T1000 (cell line): ENCODE measurements at regions not wholly inside any gene's neighbourhood (a gene's known extent, or its start where the extent isn't known, plus 50 kb on each side); places are given as distances from the start of the nearest gene placed in this dataset.

Experiments
- DNase-seq: peaks from one replicate; lab custom pipeline; 2025; ENCODE audit warnings: mixed read lengths; lab: John Stamatoyannopoulos, UW

DNA sequence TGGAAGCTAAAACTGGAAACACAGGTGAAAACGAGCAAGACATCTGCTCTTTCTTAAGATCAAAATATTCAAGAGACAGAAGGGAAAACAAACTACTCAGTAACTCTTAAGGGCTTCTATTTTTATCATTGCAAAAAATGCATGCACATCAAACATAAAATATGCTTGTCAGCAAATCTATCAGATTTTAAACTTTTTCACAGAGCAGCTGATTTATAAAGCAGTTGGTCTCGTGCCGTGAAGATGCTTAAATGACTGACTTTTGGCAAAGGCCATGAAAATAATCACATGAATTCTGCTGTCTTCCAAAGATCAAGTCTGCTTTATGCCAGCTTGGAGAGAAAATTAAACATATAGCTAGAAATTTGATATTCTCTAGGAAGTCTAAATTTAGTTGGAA lies 482.1 kb upstream of the HS3ST1 start:
- no peak for DNase-seq

DNA sequence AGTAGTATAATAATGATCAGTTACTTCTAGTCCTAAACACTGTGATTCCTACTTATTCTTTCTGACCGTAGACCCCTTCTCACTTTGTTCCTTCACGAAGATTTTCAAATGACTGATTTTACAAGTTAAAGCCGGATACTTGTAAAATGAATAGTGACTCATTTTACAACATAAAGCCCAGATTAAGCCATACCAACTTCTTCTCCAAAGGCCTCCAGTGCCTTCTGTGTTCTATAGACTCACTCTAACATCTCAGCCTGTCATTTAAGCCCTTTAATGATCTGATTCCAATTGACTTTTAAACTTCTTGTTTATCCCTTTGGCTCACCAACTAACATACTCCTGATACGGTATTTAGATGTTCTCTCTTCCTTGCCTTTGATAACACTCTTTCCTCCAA lies 480.0 kb upstream of the HS3ST1 start:
- DNase-seq: no peak

DNA sequence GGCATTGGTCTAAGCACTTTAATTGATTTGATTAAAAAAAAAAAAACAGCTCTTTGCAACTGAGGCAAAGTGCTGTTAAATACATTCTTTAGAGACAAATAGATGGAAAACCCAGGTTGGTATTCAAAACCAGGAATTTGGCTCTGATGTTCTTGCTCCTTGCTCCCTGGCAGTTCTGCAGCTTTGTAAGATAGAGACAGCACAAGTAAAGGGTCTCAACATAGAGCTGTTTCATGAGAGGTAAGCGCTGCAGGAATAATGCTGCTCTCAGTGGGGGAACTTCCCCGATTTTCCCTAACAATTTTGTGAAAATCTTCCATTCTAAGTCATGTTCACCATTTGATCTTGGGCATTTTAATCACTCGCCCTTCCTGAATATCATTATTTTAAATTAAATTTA lies 479.5 kb upstream of the HS3ST1 start:
- DNase-seq: no peak

DNA sequence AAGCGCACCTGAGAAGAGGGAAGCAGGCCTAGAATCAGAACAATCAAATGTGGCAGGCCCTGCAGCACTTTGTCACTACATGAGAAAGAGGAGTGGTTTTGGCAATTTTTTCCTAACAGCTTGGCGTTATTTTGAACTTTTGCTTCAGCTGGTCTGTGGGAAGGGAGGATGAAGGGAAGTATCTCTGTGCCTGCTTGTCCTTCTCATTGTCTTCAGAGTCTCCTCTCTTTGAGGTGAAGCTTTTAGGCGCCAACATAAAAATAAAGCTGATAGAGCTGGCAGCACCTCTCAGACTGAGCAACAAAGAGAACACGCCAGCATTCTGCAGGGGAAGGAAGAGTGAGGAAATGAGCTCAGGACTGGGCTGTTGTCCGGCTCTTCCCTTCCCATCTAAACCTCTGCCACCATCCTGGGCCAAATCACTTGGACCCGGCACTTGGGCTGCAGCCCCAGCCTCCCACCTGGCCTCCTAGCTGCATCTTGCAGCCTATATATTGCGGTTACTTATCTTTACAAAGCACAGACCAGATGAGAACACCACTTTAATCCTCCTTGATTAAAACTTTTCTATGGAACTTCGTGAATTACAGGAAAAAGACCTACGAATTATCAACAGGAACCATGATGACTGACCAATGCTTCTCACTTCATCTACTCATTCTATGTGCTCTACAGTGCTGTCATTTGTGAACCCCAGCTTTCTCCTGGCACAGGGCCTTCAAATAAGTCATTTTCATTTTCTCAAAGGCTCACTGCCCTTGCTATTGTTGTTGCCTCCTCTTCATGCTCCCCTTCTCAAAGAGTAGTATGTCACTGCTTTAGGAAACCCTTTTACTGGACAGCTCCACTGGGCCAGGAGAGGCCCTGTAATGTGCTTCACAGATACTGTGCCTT lies 476.4 kb upstream of the HS3ST1 start:
- no peak for DNase-seq

DNA sequence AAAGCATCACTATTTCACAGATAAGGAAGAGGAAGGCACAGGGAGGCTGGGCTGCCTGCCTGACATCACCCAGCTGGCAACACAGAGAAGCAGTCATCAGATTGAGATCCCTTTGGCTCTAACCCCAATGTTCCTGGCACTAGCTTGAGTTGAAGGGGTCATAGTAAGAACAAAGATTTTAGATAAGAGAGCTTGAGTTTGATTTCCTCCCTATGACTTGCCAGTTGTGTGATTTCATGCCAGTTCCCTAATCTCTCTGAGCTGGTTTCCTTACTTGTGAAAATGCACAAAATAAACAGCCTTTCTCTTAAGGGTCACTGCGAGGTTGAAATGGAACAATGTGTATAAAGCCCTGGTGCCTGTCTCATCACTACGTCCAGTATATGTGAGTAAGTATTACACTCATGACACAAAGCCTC lies 475.4 kb upstream of the HS3ST1 start:
- DNase-seq: no peak

DNA sequence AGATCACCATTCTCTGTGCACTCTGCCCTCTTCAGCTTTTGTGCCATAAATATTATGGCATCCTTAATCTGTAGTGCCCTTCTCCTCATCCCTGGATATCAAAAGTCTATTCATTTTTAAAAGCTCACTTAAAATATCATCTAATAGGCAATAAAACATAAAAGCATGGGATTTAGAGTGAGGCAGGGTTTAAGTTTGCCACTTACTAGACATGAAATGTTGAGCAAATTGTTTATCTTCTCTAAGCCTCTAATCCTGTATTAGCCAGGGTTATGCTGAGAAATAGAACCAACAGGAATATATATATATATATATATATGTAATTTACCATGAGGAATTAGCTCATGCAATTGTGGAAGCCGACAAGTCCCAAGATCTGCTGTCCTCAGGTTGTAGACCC lies 472.4 kb upstream of the HS3ST1 start:
- DNase-seq: no peak

DNA sequence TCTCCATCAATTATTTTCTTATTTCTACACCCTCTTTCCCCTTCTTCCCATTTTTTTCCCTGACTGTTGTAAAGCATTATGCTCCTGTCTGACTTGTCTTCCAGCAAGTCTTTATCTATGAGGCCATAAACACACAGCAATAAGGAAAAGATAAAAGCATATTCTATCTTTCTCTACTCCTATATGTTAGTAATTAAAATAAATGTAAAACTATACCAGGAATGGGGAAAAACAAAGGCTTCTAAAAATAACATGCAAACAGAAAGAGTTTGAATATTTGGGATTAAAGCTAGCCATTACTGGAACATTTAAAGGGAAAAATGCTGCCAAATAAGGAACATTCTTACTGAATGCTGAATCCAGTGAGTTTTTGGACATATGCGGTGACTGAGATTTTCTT lies 471.7 kb upstream of the HS3ST1 start:
- DNase-seq: no peak

DNA sequence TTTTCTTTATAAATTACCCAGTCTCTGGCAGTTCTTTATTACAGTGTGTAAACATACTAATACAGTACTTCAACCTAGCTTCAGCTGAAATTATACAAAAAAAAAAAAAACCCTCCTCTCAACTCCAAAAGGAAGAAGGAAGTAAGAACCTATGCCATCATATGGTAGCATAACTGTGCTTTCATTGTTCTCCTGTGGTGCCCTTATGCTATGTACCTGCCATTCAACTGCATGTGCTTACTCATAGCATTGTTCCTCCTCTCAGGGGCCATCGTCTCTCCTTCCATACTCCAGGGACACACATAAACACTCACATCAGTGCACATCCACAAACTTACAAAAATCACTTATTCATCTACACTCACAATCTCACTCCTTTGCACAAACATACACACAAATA lies 470.1 kb upstream of the HS3ST1 start:
- DNase-seq: no peak

DNA sequence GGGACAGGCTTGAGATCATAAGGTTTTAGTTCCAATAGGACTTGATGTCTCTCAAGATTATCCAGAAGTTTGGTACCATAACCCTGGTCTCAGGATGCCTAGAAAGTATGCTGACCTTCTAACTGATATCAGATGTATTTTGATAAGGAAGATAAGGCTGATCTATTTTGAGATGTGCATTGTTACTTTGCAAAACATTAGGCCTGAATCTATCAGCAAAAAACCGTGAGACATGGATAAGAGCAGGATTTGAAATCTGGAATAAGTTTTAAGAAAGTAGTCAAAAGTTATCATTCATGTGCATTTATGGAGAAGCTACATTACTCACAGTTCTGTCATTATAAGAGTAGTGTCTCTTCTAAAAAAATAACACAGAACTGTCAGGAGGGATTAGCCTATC lies 467.1 kb upstream of the HS3ST1 start:
- DNase-seq: no peak

DNA sequence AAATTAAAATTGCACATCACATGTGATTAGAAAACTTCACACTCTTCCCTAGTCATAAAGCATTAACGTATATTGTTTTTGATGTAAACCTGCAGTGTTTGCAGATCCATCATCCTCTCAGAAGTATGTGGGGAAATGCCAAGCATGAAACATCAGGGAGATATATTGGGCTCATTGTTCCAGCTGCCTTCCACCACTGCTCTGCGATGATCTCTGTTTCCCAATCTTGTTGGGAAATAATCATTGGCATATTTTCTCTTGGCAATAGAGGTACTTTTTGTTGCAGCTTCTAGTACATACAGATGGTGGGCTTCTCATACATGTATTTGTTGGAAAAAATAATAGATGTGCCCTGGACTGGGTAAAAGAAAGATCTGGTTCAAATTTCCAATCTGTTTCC lies 466.3 kb upstream of the HS3ST1 start:
- no peak for DNase-seq

DNA sequence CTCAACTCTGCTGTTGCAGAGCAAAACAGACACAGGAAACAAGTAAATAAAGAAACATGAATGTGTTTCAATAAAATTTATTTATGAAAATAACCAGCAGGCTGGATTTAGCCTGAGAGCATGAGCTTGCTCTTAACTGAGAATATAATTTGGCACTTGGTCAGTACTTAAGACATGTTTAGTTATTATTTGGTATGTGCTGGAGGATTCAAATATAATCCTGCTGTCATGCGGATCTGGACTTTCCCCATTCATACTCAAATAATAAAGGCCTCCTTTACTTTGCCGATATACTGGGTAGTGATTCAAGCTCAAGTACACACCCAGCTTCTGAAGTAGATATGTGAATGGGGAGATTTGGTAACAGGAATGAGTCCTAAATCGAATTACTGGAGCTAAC lies 465.5 kb upstream of the HS3ST1 start:
- no peak for DNase-seq

DNA sequence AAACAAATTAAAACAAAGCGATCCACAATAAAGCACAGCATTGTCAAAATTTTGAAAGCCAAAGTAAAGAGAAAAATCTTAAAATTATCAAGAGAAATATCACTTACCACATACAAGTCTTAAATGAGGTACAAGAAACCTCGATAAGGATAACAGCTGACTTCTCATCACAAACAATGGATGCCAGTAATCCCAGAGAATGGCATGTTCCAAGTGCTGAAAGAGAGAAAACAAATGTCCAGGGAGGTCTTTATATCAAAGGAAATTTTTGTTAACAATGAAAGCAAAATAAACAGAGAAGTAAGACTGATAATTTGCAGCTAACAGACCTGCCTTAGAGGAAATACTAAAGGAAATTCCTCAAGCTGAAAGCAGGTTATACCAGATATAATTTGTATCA lies 460.4 kb upstream of the HS3ST1 start:
- no peak for DNase-seq

DNA sequence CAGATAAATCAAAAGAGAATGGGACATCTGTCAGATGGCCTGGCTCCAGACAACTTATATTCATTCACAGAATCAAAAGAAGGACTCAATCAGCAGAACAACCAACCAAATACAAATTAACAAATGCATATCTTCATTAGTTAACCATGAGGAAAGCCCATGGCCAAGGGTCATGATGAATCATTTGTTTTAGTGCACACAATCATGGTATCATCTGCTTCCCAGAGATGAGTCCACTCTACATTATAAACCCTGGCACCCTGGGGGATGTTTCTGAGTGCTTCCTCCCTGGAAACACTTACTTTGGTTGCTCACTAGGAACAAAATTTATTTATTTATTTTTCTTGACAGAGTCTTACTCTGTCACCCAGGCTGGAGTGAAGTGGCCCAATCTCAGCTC lies 453.3 kb upstream of the HS3ST1 start:
- DNase-seq: peak; percentile 24

DNA sequence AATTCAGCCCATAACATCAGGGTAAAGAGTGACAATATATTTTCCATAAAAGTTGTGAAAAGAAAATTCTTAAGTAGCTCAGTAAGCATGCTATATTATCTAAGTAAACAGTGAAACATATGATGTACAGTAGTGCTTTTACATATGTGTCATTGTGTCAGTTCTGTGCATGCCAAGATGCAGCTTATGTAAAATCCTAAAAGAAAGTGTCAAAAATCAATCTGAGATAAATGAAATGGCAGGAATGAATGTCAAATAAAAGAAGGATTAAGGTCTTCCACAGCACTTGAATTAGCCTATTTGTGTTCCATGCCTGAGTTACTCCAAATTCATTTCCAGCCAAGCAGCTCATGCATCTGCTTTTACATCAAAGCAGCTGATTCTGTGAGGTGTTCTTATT lies 452.7 kb upstream of the HS3ST1 start:
- DNase-seq: no peak

DNA sequence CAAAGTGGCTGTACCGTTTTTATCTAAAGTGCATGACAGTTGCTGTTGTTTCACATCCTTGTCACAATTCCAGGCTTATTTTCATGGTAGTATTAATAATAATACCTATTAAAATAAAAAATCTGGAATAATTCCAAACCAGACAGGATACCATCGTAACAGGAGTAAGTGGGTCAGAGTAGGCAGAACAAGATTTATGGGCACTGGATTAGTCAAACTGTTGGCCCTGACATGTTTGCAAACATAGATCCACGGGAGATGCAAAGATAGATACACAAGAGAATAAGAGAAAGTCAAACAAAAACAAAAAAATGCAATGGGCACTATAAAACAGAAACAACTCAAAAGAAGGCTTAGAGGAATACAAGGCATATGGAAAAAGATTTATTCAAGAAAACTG lies 449.5 kb upstream of the HS3ST1 start:
- no peak for DNase-seq

DNA sequence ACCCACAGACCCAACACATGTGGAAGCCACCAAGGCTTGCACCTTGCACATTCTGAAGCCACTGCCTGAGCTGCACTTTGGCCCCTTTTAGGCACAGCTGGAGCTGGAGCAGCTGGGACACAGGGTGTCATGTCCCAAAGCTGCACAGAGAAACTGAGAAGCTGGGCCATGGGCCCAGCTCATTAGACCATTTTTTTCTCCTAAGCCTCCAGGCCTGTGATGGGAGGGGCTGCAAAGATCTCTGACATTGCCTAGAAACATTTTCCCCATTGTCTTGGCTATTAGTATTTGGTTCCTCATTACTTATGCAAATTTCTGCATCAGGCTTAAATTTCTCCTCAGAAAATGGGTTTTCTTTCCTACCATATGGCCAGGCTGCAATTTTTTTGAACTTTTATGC lies 447.4 kb upstream of the HS3ST1 start:
- DNase-seq: no peak

DNA sequence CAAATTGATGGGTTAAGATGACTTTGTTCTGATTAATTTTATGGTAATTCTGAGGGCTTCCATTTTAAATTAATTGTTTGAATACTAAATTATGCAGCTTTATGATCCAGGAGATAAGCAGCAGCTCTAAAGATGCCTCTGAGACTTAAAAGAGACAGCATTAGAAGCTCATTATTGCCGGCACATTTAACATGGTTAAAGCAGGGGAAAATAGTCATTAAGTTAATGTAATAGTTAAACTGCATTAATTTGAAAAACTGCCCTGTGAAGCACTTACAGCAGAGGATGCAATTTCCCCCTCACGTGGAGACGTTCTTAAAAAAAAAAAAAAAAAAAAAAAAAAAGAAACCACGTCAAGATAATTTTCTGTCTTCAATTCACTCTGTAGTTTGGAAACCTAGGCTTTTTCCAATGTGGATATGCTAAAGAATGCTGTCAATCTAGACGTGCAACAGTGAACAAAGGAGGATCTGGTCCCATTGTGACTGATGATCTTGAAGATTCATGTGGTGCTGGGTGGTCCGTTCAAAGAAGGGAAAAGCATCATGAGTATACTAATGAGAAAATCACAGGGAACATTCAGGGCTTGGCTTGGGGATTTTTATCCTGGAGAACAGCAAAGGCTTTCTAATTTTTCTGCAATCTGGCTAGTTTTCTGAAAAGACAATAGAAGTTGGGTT lies 440.6 kb upstream of the HS3ST1 start:
- DNase-seq: no peak

DNA sequence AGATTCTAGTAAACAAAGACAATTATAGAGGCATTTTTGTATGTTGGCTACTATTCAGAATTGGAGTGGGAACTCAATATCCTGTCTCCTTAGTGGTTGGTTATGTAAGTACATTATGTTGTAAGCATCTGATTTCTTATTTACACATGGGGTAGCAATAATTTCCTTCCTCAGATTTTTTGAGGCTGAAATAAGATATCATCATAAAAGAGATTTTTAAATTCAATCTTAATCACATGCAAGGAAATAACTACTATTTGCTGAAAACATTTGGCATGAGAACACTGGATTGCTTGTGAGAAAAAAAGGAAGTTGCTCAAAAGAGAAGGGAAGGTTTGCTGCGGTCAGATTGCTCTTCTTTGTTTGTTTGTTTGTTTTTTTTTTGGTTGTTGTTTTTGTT lies 437.7 kb upstream of the HS3ST1 start:
- no peak for DNase-seq

DNA sequence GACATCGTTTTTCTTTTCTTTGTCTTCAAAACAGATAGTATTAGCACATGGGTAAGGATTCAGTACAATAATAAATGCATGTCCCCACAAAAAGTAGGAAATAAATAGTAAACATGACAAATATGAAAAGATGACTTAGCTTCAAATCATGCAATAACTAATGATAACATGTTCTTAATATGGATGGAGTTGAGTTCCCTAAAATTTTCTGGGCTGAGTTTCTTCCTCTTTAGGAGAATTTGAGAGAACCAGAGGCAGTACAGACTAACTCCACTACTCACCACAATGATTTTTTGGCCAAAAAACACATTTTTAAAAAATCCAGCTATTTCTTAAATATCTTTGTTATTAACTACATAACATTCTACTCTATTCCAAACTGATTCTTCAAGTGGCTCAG lies 432.3 kb upstream of the HS3ST1 start:
- no peak for DNase-seq

DNA sequence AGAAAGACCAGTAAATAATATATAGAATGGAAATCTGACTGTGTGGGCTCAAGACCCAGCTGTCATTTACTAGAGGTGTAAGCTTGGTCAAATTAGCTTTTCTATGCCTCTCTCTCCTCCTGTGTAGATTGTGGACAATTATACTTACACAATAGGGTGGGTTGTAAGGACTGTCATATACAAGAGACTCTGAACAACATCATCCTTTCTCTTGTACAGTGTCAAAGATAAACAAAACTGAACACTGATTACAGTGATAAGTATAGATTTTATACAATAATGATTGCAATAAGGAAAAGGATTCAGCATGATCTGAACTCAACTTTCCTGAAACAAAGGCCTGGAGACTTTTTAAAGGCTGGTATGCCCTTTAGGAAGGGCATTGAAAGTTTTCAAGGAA lies 429.2 kb upstream of the HS3ST1 start:
- DNase-seq: no peak

DNA sequence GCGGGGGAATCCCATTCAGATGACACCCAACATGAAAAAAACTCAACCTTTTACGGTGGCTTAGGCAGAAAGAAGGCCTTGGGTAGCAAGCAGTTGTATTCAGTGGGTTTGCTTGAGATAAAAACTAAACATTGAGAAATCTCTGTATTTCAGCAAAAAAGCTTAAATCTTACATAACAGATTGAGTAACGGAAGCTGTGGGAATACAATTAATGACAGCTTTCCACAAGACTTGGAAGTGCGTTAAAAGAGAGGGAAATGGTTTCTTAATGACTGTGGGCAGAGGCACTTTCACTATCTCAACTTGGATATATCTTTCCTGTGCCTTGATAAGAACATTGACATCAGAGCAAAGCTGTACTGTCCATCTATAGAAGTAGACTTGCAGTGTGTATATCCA lies 418.5 kb upstream of the HS3ST1 start:
- DNase-seq: no peak

DNA sequence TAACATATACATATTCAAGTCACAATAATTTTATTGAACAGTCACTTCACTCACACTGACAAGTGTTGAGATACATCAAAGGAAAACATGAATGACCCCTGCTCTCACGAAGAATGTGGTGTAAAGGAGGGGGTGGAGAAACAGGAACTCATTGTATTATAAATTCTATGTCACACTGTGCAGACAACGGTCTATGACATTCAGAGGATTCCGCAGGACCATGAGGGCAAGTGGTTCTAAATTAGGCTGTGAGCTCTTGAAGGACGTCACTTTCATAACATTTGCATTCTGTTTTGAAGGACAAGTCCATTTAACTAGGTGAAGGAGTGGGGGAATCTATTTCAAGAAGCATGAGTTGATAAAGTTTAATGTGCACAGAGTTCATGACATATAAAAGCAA lies 415.2 kb upstream of the HS3ST1 start:
- no peak for DNase-seq

DNA sequence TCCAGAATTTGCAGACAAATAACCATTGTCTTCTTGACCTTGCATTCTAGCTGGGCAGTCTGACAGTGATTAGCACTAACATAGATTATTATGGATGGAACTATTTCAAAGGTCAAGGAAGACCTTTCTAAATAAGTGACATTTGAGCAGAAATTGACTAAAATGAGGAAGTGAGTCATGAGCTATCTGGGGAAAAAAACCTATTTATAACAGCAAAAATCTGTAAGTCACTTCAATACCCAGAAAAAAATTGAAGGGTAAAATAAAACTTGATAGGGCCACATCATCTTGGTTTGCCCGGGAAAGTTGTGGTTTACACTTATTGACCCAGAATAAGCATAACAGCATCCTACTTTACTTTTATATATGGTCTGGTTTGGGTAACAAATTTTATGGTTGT lies 414.6 kb upstream of the HS3ST1 start:
- no peak for DNase-seq
